HFF-Myc (cell line): ENCODE measurements at regions not wholly inside any gene's neighbourhood (a gene's known extent, or its start where the extent isn't known, plus 50 kb on each side); places are given as distances from the start of the nearest gene placed in this dataset.

Experiments used
- DNase-seq: peaks from one replicate; pipeline ENCODE4 v3.0.0-alpha.2; 2011; ENCODE audit warnings: low read depth; ENCODE audit errors: extremely low read depth
- H3K4me3 ChIP-seq: replicated peaks from 2 replicates; pipeline ENCODE4 v1.5.1; 2011; ENCODE audit warnings: low read depth, mild to moderate bottlenecking, control low read depth, low read length
- TF ChIP-seq, protein P1 (sequence below): IDR thresholded peaks from 2 replicates; pipeline ENCODE4 v1.5.1; 2012; ENCODE audit warnings: mild to moderate bottlenecking, low read depth, low read length, control low read depth; ENCODE audit errors: missing control alignments

GRCh38 chrX:46250151-46250550 is 295.1 kb downstream of the ZNF674 start:
- no peak overlapping the region for H3K4me3 ChIP-seq
- TF ChIP-seq, protein P1, sequence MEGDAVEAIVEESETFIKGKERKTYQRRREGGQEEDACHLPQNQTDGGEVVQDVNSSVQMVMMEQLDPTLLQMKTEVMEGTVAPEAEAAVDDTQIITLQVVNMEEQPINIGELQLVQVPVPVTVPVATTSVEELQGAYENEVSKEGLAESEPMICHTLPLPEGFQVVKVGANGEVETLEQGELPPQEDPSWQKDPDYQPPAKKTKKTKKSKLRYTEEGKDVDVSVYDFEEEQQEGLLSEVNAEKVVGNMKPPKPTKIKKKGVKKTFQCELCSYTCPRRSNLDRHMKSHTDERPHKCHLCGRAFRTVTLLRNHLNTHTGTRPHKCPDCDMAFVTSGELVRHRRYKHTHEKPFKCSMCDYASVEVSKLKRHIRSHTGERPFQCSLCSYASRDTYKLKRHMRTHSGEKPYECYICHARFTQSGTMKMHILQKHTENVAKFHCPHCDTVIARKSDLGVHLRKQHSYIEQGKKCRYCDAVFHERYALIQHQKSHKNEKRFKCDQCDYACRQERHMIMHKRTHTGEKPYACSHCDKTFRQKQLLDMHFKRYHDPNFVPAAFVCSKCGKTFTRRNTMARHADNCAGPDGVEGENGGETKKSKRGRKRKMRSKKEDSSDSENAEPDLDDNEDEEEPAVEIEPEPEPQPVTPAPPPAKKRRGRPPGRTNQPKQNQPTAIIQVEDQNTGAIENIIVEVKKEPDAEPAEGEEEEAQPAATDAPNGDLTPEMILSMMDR = no peak
- no peak for DNase-seq

- TF ChIP-seq, protein P1 = no peak
- no peak overlapping the region for H3K4me3 ChIP-seq
- DNase-seq = no peak
Observed at GRCh38 chrX:46247456-46247855, 297.8 kb downstream of the ZNF674 start.

DNA sequence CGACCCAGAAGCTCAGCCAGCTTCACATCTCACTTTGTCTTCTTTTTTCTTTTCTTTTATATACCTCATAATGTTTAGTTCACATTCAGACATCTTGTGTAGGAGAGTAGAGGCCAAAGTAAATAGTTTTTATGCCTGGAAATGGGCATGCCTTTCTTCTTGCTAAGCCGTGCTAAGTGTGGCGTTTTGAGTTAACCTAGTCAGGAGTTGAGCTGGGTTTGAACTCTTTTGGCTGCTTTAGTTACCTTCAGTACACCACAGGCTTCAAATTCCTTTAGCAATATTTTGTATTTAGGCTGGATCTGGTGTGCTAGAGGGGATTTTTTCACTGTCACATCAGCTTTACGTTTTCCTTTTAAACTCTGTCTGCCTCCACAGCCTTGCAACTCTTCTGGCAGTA is 300.8 kb downstream of the ZNF674 start:
- no peak overlapping the region for H3K4me3 ChIP-seq
- TF ChIP-seq, protein P1 = no peak
- DNase-seq = no peak

GRCh38 chrX:46236411-46236810 is 308.8 kb downstream of the ZNF674 start:
- H3K4me3 ChIP-seq = no peak overlapping the region
- TF ChIP-seq, protein P1 = no peak
- no peak for DNase-seq

GRCh38 chrX:46235778-46236177 is 309.4 kb downstream of the ZNF674 start:
- no peak overlapping the region for H3K4me3 ChIP-seq
- TF ChIP-seq, protein P1 = no peak
- DNase-seq = no peak

GRCh38 chrX:46234775-46235174 is 310.4 kb downstream of the ZNF674 start:
- H3K4me3 ChIP-seq = no peak overlapping the region
- no peak for DNase-seq
- TF ChIP-seq, protein P1 = no peak

- DNase-seq = no peak
- TF ChIP-seq, protein P1 = no peak
- no peak overlapping the region for H3K4me3 ChIP-seq
Observed at GRCh38 chrX:46228389-46228788, 316.8 kb downstream of the ZNF674 start.
